ENCODE measurements at regions not wholly inside any gene's neighbourhood (a gene's known extent, or its start where the extent isn't known, plus 50 kb on each side); places are given as distances from the start of the nearest gene placed in this dataset.
"Not testable (repeated sequence)": the region's sequence is repeated elsewhere in the genome, so short reads cannot be mapped to it uniquely, and the experiment has no call there.

DNA sequence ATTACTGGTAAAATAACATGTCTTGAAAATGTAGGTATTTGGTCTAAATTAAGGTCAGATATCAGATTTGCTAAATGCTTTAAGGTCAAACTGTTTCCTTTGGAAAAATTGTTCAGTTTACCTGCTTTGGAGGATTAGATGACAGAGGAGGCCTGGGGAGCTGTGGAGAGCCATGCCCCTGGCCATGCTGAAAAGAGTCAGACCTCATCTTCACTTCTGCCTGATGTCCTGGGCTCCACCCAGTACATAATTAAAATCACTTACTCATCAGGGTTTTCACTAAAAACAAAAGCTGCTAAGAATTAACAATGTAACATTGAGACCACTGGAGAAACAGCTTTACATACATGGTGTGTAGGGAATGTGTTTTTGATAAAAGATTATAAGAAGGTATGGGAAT, 60.8 kb upstream of the UNC93A start:
- H3K4me1 ChIP-seq: peaks cover 0 to 10% (median 5%) of the 10 kb centered on the region in 10 experiments; a peak in 14 of 20 replicates
- no peaks in the 10 kb centered on the region; a peak in 1 of 22 replicates for H4K20me1 ChIP-seq
- no peak overlapping the region for H3K27ac ChIP-seq
- H3K9me3 ChIP-seq (replicated peaks in 1 of 11): no peaks in the 10 kb centered on the region
- H3K4me2 ChIP-seq: no peak overlapping the region
- no peaks in the 10 kb centered on the region for H3K27me3 ChIP-seq
- no peak overlapping the region for H3K9ac ChIP-seq
- no peak overlapping the region for H3K4me3 ChIP-seq
- H3K36me3 ChIP-seq: no peaks in the 10 kb centered on the region
- no peak for TF ChIP-seq Cebpa-rat (IDR thresholded peaks at IDR 0.05)

- Histone ChIP-seq H3K4me1 (peaks cover 0 to 15% (median 9%) of the 10 kb centered on the region in 10 experiments; a peak in 13 of 20 replicates), H3K9ac (no peak overlapping the region), H3K27me3 (no peaks in the 10 kb centered on the region), H3K36me3 (no peaks in the 10 kb centered on the region), H3K4me3 (no peak overlapping the region), H3K27ac (no peak overlapping the region), H3K4me2 (no peak overlapping the region), H4K20me1 (peaks cover 0 to 5% (median 0%) of the 10 kb centered on the region in 11 experiments; a peak in 2 of 22 replicates), H3K9me3 (replicated peaks in 1 of 11) (no peaks in the 10 kb centered on the region)
- TF ChIP-seq Cebpa-rat (IDR thresholded peaks at IDR 0.05): no peak
Observed at GRCh38 chr6:167232356-167232755, 58.8 kb upstream of the UNC93A start.

DNA sequence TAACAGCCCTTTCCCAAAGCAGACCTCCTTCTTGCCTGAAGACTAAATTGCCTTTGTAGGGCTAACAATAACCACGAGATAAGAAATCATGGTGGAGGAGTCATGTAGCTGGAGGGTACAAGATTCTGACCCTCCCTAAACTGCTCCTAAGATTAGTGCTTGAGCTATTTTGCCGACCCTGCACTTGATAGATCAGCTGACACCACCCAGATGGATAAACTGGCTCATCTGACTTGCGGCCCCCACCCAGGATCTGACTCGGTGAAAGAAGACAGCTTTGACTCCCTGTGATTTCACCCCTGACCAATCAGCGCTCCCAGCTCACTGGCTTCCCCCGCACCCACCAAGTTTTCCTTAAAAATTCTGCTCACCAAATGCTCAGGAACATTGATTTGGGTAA, 57.6 kb upstream of the UNC93A start:
- H4K20me1 ChIP-seq: peaks cover 0 to 5% (median 0%) of the 10 kb centered on the region in 11 experiments; a peak in 2 of 22 replicates
- peaks cover 0 to 26% (median 18%) of the 10 kb centered on the region in 10 experiments; a peak in 14 of 20 replicates for H3K4me1 ChIP-seq
- H3K27me3 ChIP-seq: no peaks in the 10 kb centered on the region
- no peaks in the 10 kb centered on the region for H3K36me3 ChIP-seq
- no peak overlapping the region for H3K9ac ChIP-seq
- H3K4me2 ChIP-seq: no peak overlapping the region
- no peak for TF ChIP-seq Cebpa-rat (IDR thresholded peaks at IDR 0.05)
- H3K4me3 ChIP-seq: no peak overlapping the region
- no peaks in the 10 kb centered on the region for H3K9me3 ChIP-seq (replicated peaks in 1 of 11)
- H3K27ac ChIP-seq: no peak overlapping the region

- not testable (repeated sequence) for H3K27ac ChIP-seq; H3K36me3 ChIP-seq; H3K9ac ChIP-seq; H3K9me3 ChIP-seq (replicated peaks in 1 of 11); H3K4me3 ChIP-seq; H4K20me1 ChIP-seq; H3K27me3 ChIP-seq
- Histone ChIP-seq H3K4me2 (peak overlapping the region in 5 of 11 experiments; percentile 25 to 69 (median 58); a peak in 7 of 22 replicates), H3K4me1 (peaks cover 0 to 26% (median 18%) of the 10 kb centered on the region in 10 experiments; a peak in 14 of 20 replicates)
Observed at GRCh38 chr6:167234576-167234975, 56.5 kb upstream of the UNC93A start.

DNA sequence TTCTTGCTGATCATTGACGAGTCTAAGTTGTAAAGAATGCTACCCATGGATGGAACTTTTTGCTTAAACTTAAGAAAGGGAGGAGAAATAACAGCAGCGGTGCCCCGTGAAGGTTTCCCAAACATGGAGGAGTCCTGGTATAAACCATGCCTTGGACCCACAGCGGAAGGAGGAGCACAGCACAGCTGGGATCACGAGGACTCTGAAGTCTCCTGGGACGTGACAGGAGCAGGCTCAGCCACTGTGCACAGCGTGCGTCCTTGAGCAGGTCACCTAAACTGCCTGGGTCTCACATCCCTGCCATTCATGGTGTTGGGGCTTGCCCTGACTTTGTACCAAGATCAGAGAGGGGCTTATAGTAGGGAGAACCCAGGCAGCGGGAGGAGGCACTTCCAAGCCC, 56.1 kb upstream of the UNC93A start:
- Histone ChIP-seq H3K9ac (no peak overlapping the region), H3K4me1 (peaks cover 0 to 26% (median 18%) of the 10 kb centered on the region in 10 experiments; a peak in 14 of 20 replicates)

GRCh38 chr6:167235421-167236238, 55.5 kb upstream of the UNC93A start:
- no peak for TF ChIP-seq Cebpa-rat (IDR thresholded peaks at IDR 0.05)
- Histone ChIP-seq H3K4me3 (no peak overlapping the region), H3K9me3 (replicated peaks in 1 of 11) (no peaks in the 10 kb centered on the region), H3K27me3 (no peaks in the 10 kb centered on the region), H3K27ac (no peak overlapping the region), H4K20me1 (peaks cover 0 to 5% (median 0%) of the 10 kb centered on the region in 11 experiments; a peak in 2 of 22 replicates), H3K4me1 (peaks cover 0 to 26% (median 18%) of the 10 kb centered on the region in 10 experiments; a peak in 14 of 20 replicates), H3K4me2 (peak overlapping the region in 8 of 11 experiments; percentile 25 to 69 (median 48); a peak in 14 of 22 replicates), H3K9ac (no peak overlapping the region), H3K36me3 (no peaks in the 10 kb centered on the region)

More for the DNA sequence above, 56.1 kb upstream of the UNC93A start:
- Histone ChIP-seq H4K20me1 (peaks cover 0 to 5% (median 0%) of the 10 kb centered on the region in 11 experiments; a peak in 2 of 22 replicates), H3K27ac (no peak overlapping the region), H3K9me3 (replicated peaks in 1 of 11) (no peaks in the 10 kb centered on the region), H3K36me3 (no peaks in the 10 kb centered on the region), H3K27me3 (no peaks in the 10 kb centered on the region), H3K4me2 (peak overlapping the region in 8 of 11 experiments; percentile 25 to 69 (median 48); a peak in 14 of 22 replicates), H3K4me3 (no peak overlapping the region)
- no peak for TF ChIP-seq Cebpa-rat (IDR thresholded peaks at IDR 0.05)

DNA sequence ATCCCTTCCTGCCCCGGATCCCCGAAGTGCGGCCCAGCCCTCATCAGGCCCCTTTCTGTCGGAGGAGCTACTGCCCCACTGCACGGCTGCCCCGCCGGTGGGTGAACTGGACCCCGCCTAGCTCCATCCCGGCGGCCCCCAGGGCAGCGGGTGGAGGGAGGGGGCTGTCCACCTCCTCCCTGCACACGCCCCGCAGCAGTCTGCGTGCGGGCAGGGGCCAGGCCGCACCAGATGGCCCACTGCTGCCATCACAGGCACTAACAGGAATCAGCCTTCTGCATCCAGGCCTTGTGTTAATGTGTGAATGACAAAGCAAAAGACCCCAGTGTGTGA, 54.9 kb upstream of the UNC93A start:
- H4K20me1 ChIP-seq: peaks cover 0 to 5% (median 0%) of the 10 kb centered on the region in 11 experiments; a peak in 2 of 22 replicates
- H3K9me3 ChIP-seq (replicated peaks in 1 of 11): no peaks in the 10 kb centered on the region
- H3K36me3 ChIP-seq: no peaks in the 10 kb centered on the region
- H3K27ac ChIP-seq: no peak overlapping the region
- no peaks in the 10 kb centered on the region for H3K27me3 ChIP-seq
- no peak overlapping the region for H3K9ac ChIP-seq
- no peak overlapping the region for H3K4me2 ChIP-seq
- H3K4me3 ChIP-seq: no peak overlapping the region
- TF ChIP-seq Cebpa-rat (IDR thresholded peaks at IDR 0.05): no peak
- H3K4me1 ChIP-seq: peaks cover 0 to 26% (median 18%) of the 10 kb centered on the region in 10 experiments; a peak in 14 of 20 replicates

DNA sequence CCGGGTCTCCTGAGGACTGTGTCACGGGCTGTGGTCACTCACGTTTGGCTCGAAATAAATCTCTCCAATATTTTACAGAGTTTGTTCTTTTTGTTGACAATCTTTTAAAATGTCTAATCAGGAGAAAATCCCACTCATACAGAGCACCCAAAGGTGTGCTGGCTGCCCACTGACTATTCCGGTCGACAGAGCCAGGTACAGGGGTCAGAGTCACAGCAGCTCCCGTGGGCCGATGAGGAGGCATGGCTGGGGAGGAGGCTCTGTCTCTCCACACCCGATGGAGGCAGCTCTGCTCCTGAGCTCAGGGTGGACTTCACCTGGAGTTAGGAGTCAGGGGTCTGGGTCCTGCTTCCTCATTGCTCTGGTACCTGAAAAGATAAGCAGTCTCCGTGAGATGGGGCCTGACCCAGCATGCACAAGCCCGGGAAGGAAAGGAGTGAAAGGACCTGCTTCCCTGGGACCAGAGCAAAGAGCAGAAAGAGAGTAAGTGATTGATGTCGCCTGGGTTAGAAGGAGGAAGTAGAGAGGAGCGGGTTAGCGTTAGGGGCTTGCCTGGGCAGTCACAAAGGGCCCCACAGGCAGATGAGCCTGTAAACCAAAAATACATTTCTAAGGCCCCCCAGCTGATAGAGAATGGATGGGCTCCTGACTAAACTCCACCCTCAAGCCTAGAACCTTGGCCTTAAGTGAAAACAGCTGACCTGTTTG, 53.5 kb upstream of the UNC93A start:
- H3K9me3 ChIP-seq (replicated peaks in 1 of 11): no peaks in the 10 kb centered on the region
- H4K20me1 ChIP-seq: peaks cover 0 to 5% (median 0%) of the 10 kb centered on the region in 11 experiments; a peak in 2 of 22 replicates
- no peak overlapping the region for H3K27ac ChIP-seq
- no peak for TF ChIP-seq Cebpa-rat (IDR thresholded peaks at IDR 0.05)
- no peaks in the 10 kb centered on the region for H3K36me3 ChIP-seq
- no peak overlapping the region for H3K9ac ChIP-seq
- H3K4me1 ChIP-seq: peaks cover 0 to 27% (median 18%) of the 10 kb centered on the region in 10 experiments; a peak in 14 of 20 replicates
- H3K4me3 ChIP-seq: no peak overlapping the region
- no peaks in the 10 kb centered on the region for H3K27me3 ChIP-seq
- H3K4me2 ChIP-seq: peak overlapping the region in 7 of 11 experiments; percentile 4 to 58 (median 45); a peak in 12 of 22 replicates

- Histone ChIP-seq H3K4me2 (peak overlapping the region in 7 of 11 experiments; percentile 4 to 58 (median 45); a peak in 11 of 22 replicates), H3K4me3 (no peak overlapping the region), H3K9ac (no peak overlapping the region), H3K9me3 (replicated peaks in 1 of 11) (no peaks in the 10 kb centered on the region), H3K27ac (no peak overlapping the region), H4K20me1 (peaks cover 0 to 5% (median 0%) of the 10 kb centered on the region in 11 experiments; a peak in 2 of 22 replicates), H3K4me1 (peaks cover 0 to 33% (median 18%) of the 10 kb centered on the region in 10 experiments; a peak in 14 of 20 replicates), H3K27me3 (no peaks in the 10 kb centered on the region), H3K36me3 (no peaks in the 10 kb centered on the region)
- TF ChIP-seq Cebpa-rat (IDR thresholded peaks at IDR 0.05): no peak
Observed at GRCh38 chr6:167238146-167238693, 52.9 kb upstream of the UNC93A start.

Data from BLaER1 treated with 17β-estradiol and CSF1 and Interleukin-3, amounts not matched to agents 10 nM and 100 nM (cell line).